ENCODE measurements at regions not wholly inside any gene's neighbourhood (a gene's known extent, or its start where the extent isn't known, plus 50 kb on each side); places are given as distances from the start of the nearest gene placed in this dataset.

DNA sequence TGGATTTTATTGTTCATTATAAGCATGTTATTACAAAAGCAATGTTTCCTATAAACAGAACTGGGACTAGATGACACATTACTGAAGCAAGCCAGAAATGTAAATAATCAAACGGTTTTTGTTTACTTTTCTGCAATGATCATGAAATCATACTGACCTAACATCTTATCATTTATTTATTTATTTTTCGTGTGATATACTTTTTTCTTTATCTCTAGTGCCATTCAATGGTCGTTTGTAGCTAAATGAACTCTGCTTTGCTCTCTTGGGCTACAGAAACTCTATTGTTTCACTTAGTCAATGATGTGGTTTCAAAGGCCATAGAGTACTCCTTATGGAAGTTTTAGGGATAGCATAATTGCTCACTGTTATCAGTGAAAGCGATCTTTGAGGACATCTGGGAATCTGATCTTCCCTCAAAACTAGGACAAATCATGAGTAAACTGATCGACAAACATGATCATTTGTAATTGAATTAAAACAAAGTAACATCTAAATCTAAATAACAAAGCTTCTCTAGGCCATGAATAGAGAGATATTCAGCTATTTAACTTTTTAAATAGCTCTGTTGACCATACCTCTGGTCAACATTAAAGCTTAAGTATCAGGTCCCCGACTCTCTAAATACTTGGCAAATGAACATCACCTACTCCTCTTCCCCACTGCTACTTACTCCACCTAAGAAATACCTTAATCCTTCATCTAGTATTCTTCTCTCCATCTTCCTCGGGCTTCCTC lies 933.4 kb downstream of the TFAP2A start:
- Histone ChIP-seq H3K4me1 (ENCODE audit: low read depth) (no peaks in the 10 kb centered on the region), H3K9me3 (ENCODE audit: low read depth) (no peaks in the 10 kb centered on the region), H3K27ac (no peak overlapping the region), H3K36me3 (no peaks in the 10 kb centered on the region), H3K27me3 (no peaks in the 10 kb centered on the region), H3K4me3 (no peak overlapping the region)
- no peak for DNase-seq (ENCODE audit: low read depth in 1 of 2, low spot score in 1 of 2)
- TF ChIP-seq, protein P1, sequence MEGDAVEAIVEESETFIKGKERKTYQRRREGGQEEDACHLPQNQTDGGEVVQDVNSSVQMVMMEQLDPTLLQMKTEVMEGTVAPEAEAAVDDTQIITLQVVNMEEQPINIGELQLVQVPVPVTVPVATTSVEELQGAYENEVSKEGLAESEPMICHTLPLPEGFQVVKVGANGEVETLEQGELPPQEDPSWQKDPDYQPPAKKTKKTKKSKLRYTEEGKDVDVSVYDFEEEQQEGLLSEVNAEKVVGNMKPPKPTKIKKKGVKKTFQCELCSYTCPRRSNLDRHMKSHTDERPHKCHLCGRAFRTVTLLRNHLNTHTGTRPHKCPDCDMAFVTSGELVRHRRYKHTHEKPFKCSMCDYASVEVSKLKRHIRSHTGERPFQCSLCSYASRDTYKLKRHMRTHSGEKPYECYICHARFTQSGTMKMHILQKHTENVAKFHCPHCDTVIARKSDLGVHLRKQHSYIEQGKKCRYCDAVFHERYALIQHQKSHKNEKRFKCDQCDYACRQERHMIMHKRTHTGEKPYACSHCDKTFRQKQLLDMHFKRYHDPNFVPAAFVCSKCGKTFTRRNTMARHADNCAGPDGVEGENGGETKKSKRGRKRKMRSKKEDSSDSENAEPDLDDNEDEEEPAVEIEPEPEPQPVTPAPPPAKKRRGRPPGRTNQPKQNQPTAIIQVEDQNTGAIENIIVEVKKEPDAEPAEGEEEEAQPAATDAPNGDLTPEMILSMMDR (IDR thresholded peaks at IDR 0.05; ENCODE audit: low read depth, low read length): no peak

DNA sequence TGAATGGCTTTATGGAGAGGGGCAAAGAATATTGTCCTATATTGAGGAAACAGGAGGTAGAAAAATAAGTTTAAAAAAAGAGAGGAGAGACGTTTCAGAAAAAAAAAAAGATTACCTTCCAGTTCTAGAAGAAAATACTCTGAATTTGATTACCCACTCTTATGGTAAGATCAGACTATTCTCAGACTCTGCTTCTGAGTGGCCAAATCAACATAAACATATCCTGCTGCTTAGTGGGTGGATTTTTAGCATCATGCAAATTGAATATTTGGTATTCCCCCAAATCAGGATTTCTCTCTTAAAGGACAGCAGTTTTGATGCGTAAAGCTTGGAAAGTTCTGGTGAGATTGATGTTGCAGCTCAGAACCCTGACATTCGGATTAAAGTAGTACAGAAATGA lies 946.6 kb downstream of the TFAP2A start:
- DNase-seq (ENCODE audit: low read depth in 1 of 2, low spot score in 1 of 2): no peak
- H3K4me1 ChIP-seq (ENCODE audit: low read depth): no peaks in the 10 kb centered on the region
- TF ChIP-seq, protein P1 (IDR thresholded peaks at IDR 0.05; ENCODE audit: low read depth, low read length): no peak
- H3K27ac ChIP-seq: no peak overlapping the region
- H3K4me3 ChIP-seq: no peak overlapping the region
- H3K36me3 ChIP-seq: no peaks in the 10 kb centered on the region
- no peaks in the 10 kb centered on the region for H3K9me3 ChIP-seq (ENCODE audit: low read depth)
- H3K27me3 ChIP-seq: no peaks in the 10 kb centered on the region

DNA sequence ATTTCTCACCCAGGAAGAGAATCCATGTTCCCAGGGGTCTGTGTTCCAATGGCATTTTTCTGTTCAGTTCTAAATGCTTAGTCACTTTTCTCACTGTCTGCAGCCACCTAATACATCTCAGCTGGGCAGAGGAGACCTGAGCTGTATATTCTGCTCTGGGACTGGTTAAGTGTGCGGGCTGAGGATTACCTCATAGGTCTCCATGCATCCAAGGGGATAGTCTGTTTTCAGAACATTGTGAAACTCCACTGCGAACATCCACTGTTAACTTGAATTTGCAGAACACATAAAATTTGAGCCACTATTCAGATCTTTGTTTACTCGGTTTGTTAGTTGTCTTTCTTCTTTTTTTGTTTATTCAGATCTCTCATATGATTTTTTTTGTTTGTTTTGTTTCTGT lies 947.1 kb downstream of the TFAP2A start:
- H3K4me3 ChIP-seq: no peak overlapping the region
- H3K9me3 ChIP-seq (ENCODE audit: low read depth): no peaks in the 10 kb centered on the region
- DNase-seq (ENCODE audit: low read depth in 1 of 2, low spot score in 1 of 2): peak in 1 of 2 donors; percentile 53
- TF ChIP-seq, protein P1 (IDR thresholded peaks at IDR 0.05; ENCODE audit: low read depth, low read length): no peak
- no peak overlapping the region for H3K27ac ChIP-seq
- no peaks in the 10 kb centered on the region for H3K4me1 ChIP-seq (ENCODE audit: low read depth)
- H3K36me3 ChIP-seq: no peaks in the 10 kb centered on the region
- H3K27me3 ChIP-seq: no peaks in the 10 kb centered on the region

DNA sequence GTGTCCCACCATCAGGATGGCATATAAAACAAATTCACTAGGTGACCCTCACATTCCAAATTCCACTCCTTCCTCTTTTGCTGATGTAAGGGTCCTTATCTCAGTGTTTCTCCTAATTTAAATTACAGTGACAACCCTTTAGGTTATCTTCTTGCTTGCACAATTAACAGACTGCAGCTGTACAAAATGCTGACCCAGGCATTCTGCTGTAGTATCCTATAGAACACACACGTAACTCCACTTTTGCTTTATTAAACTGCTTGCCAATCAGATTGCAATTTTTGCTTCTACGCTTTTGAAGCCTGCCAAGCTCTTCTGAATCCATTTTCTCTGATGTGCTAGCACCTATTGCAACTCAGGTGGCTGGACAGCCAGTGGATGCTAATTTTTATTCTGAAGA lies 950.3 kb downstream of the TFAP2A start:
- no peak overlapping the region for H3K4me3 ChIP-seq
- DNase-seq (ENCODE audit: low read depth in 1 of 2, low spot score in 1 of 2): no peak
- H3K36me3 ChIP-seq: no peaks in the 10 kb centered on the region
- TF ChIP-seq, protein P1 (IDR thresholded peaks at IDR 0.05; ENCODE audit: low read depth, low read length): no peak
- H3K27me3 ChIP-seq: no peaks in the 10 kb centered on the region
- no peaks in the 10 kb centered on the region for H3K4me1 ChIP-seq (ENCODE audit: low read depth)
- H3K9me3 ChIP-seq (ENCODE audit: low read depth): no peaks in the 10 kb centered on the region
- H3K27ac ChIP-seq: no peak overlapping the region

DNA sequence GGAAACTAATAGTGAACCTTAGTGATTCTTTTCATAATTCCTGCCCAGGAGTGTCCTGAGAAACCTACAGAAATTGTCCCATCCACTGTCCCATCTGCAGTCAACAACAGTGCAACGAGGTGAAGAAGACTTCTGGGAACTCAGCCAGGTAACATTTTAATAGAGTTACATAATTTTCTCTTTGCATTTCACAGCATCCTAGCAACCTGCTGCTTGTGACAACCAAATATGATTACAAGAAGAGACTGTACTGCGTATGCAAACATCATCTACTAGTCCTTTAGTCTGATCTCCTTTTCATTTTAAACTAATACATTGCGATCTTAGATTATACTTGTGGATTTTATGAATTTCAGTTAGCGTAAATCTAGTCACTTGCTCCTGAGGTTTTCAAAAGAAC lies 951.6 kb downstream of the TFAP2A start:
- Histone ChIP-seq H3K4me1 (ENCODE audit: low read depth) (no peaks in the 10 kb centered on the region), H3K9me3 (ENCODE audit: low read depth) (no peaks in the 10 kb centered on the region), H3K27ac (no peak overlapping the region), H3K4me3 (no peak overlapping the region), H3K27me3 (no peaks in the 10 kb centered on the region), H3K36me3 (no peaks in the 10 kb centered on the region)
- no peak for DNase-seq (ENCODE audit: low read depth in 1 of 2, low spot score in 1 of 2)
- TF ChIP-seq, protein P1 (IDR thresholded peaks at IDR 0.05; ENCODE audit: low read depth, low read length): no peak
